ENCODE measurements at regions not wholly inside any gene's neighbourhood (a gene's known extent, or its start where the extent isn't known, plus 50 kb on each side); places are given as distances from the start of the nearest gene placed in this dataset.

- dilution Hi-C loops (cut with HindIII; ENCODE audit: low sequenced_read_pairs, unreplicated experiment) (no loop called here), intact Hi-C loops (cut with micrococcal nuclease) (no loop called here), in situ Hi-C loops (cut with MboI; ENCODE audit: low sequenced_read_pairs) (no loop called here)
- H4K91ac ChIP-seq (ENCODE audit: insufficient read depth, low read depth, low read length), result no peak overlapping the region
- no peak overlapping the region for H2AK9ac ChIP-seq (replicated peaks; ENCODE audit: low read depth, low read length, poor library complexity)
- ChIA-PET CTCF (no interaction called here), POLR2A (ENCODE audit: unreplicated experiment) (no interaction called here)
- H2BK120ac ChIP-seq (ENCODE audit: low read depth, low read length), result no peak overlapping the region
- no peaks in the 10 kb centered on the region for H3K79me1 ChIP-seq (ENCODE audit: low read depth in 1 of 2, low read length in 2 of 2)
- no peak overlapping the region for H3K9ac ChIP-seq (ENCODE audit: low read depth, low read length)
- no peak overlapping the region for H3K4me3 ChIP-seq (ENCODE audit: insufficient read depth, low read depth, low read length)
- H3K4ac ChIP-seq (ENCODE audit: low read depth, low read length), result no peak overlapping the region
- H2AK5ac ChIP-seq (ENCODE audit: low read depth, low read length), result no peak overlapping the region
- TF ChIP-seq CEBPB (IDR thresholded peaks at IDR 0.05; ENCODE audit: low read depth, low read length), result no peak
- TF ChIP-seq RCOR1 (IDR thresholded peaks at IDR 0.05; ENCODE audit: insufficient replicate concordance, low read length), result no peak
- no peak for TF ChIP-seq MAZ (IDR thresholded peaks at IDR 0.05; ENCODE audit: borderline replicate concordance, low read depth, low read length)
- no peak for TF ChIP-seq CHD1 (IDR thresholded peaks at IDR 0.05; ENCODE audit: low read depth, low read length)
- no peak for TF ChIP-seq POLR2A (IDR thresholded peaks at IDR 0.05; ENCODE audit: low read depth, low read length)
- no peak for TF ChIP-seq BHLHE40 (IDR thresholded peaks at IDR 0.05; ENCODE audit: low read depth, low read length)
- TF ChIP-seq CTCF (conservative IDR thresholded peaks at IDR 0.05; ENCODE audit: low read depth, low read length), result no peak
- no peaks in the 10 kb centered on the region for H3K27me3 ChIP-seq (ENCODE audit: control insufficient read depth, insufficient read depth, low read length)
- no peak overlapping the region for H3K56ac ChIP-seq (ENCODE audit: extremely low read depth, insufficient read depth, low read length)
- no CpG with 5 or more reads among the region's 3 CpGs for WGBS, 2 experiments (ENCODE audit: extremely low coverage in 2 of 2, insufficient read length in 1 of 2)
- H2BK20ac ChIP-seq (ENCODE audit: low read depth, low read length), result no peak overlapping the region
- no peaks in the 10 kb centered on the region for H3K9me1 ChIP-seq (ENCODE audit: insufficient read depth, low read length)
- no peak overlapping the region for H3K4me2 ChIP-seq (ENCODE audit: low read depth, low read length)
- H2BK5ac ChIP-seq (ENCODE audit: low read depth, low read length, poor library complexity, severe bottlenecking), result no peak overlapping the region
- no peak overlapping the region for H3K23ac ChIP-seq (ENCODE audit: low read depth, low read length)
- H3K14ac ChIP-seq (replicated peaks; ENCODE audit: low read depth, low read length), result no peak overlapping the region
- H3K36me3 ChIP-seq (ENCODE audit: control insufficient read depth, insufficient read depth, low read length), result no peaks in the 10 kb centered on the region
- H2AFZ ChIP-seq (replicated peaks; ENCODE audit: low read length, poor library complexity), result no peak overlapping the region
- DNase-seq (no peak), ATAC-seq (ENCODE audit: low read depth) (no peak)
- H3K18ac ChIP-seq (ENCODE audit: low read depth, low read length), result no peak overlapping the region
- no peak overlapping the region for H4K8ac ChIP-seq (ENCODE audit: low read depth in 2 of 2, low read length in 2 of 2)
- H4K20me1 ChIP-seq (ENCODE audit: insufficient read depth, low read length), result no peaks in the 10 kb centered on the region
- no TSS peak for BruUV-seq (replicated peaks)
- H3K9me3 ChIP-seq (ENCODE audit: control insufficient read depth, insufficient read depth, low read length), result peaks cover 3% of the 10 kb centered on the region; the same call in 1 of the 2 replicates
- no peak overlapping the region for H3K27ac ChIP-seq (ENCODE audit: insufficient read depth, low read length)
- H3K4me1 ChIP-seq (ENCODE audit: control insufficient read depth, insufficient read depth, low read length), result no peaks in the 10 kb centered on the region
- no peak overlapping the region for H2BK15ac ChIP-seq (ENCODE audit: low read depth, low read length)
- H4K5ac ChIP-seq (ENCODE audit: low read depth, low read length), result no peak overlapping the region
Observed at GRCh38 chr11:81802591-81802990, 931.1 kb downstream of the FAM181B start.
